K562 (cell line): ENCODE measurements at regions not wholly inside any gene's neighbourhood (a gene's known extent, or its start where the extent isn't known, plus 50 kb on each side); places are given as distances from the start of the nearest gene placed in this dataset.

Experiments used
- ATAC-seq: fragments of 200-7000 bp; cut with Tn5 transposase; 3 replicates; pipeline ENCODE4 v1.9.1; 2020; ENCODE audit warnings: moderate library complexity
- BruUV-seq: library from RNA; stranded (reverse); fragments of 400-500 nt; replicated peaks from 2 replicates; lab custom pipeline; 2021; lab: Mats Ljungman, UMichigan
- CTCF ChIA-PET: fragments of 300-600 bp; formaldehyde crosslinking; extraction: SDS; loops from one replicate; lab custom pipeline; 2021; ENCODE audit warnings: low intra/inter-chr PET ratio; lab: Yijun Ruan, JAX
- POLR2A ChIA-PET: fragments of 300-600, 350-650 bp; sonication (Branson Sonifier 250); formaldehyde crosslinking; extraction: SDS; loops from one replicate; lab custom pipeline; 2021; ENCODE audit warnings: antibody characterized with exemption, inconsistent platforms; lab: Yijun Ruan, JAX
- DNase-seq, 4 experiments: peaks; one replicate each; pipeline versions ENCODE4 v3.0.0 to v3.0.0-alpha.2; 2011 to 2018; ENCODE audit warnings: low spot score in 3 of 4, mixed read lengths in 3 of 4; ENCODE audit errors: extremely low read depth in 1 of 4
- FAIRE-seq: peaks from 2 replicates; lab custom pipeline; 2011; peaks lifted over from hg19 to GRCh38; lab: Jason Lieb, UNC
- H2AFZ ChIP-seq: 2 replicates; pipeline ENCODE4 v1.6.0; 2011; ENCODE audit warnings: low read depth, low read length, control low read depth, inconsistent platforms
- H3K27ac ChIP-seq: fragments of 200-600 bp; 3 replicates; pipeline ENCODE4 v1.8.0; 2011; ENCODE audit warnings: low read depth, mild to moderate bottlenecking, control low read depth, inconsistent platforms, low read length, moderate library complexity, mixed read lengths; ENCODE audit errors: extremely low read depth
- H3K27me3 ChIP-seq, 2 experiments: fragments of 300-600 bp in 1 of 2; 2 replicates in 1 of 2; 3 replicates in 1 of 2; pipeline versions ENCODE4 v1.6.0 to v1.8.0; 2011; ENCODE audit warnings: inconsistent platforms in 2 of 2, low read length in 2 of 2, mild to moderate bottlenecking in 1 of 2, mixed read lengths in 1 of 2, moderate library complexity in 1 of 2; ENCODE audit not compliant: control insufficient read depth in 2 of 2, insufficient read depth in 2 of 2
- H3K36me3 ChIP-seq: fragments of 300-600 bp; 3 replicates; pipeline ENCODE4 v1.8.0; 2011; ENCODE audit warnings: mild to moderate bottlenecking, low read length, inconsistent platforms; ENCODE audit not compliant: control insufficient read depth, insufficient read depth
- H3K4me1 ChIP-seq, 2 experiments: fragments of 200-600 bp in 1 of 2; replicated peaks in 1 of 2; 2 replicates in 1 of 2; 3 replicates in 1 of 2; pipeline versions ENCODE4 v1.5.1 to v1.8.0; 2011; ENCODE audit warnings: inconsistent platforms in 2 of 2, low read length in 2 of 2, mild to moderate bottlenecking in 1 of 2, mixed read lengths in 1 of 2, moderate library complexity in 1 of 2; ENCODE audit not compliant: control insufficient read depth in 2 of 2, insufficient read depth in 2 of 2
- H3K4me2 ChIP-seq: 2 replicates; pipeline ENCODE4 v1.6.1; 2011; ENCODE audit warnings: low read length, control low read depth, inconsistent platforms, mixed read lengths; ENCODE audit not compliant: insufficient read depth
- H3K4me3 ChIP-seq: fragments of 200-600 bp; sonication (generic), shearing (Covaris generic); 2 replicates; pipeline ENCODE4 v1.5.1; 2016; ENCODE audit warnings: control low read depth, inconsistent platforms
- H3K79me2 ChIP-seq: fragments of 200-600 bp; 3 replicates; pipeline ENCODE4 v1.8.0; 2011; ENCODE audit warnings: low read length, inconsistent platforms; ENCODE audit not compliant: control insufficient read depth, insufficient read depth
- H3K9ac ChIP-seq, 2 experiments: 2 replicates each; pipeline versions ENCODE4 v1.6.0 to v1.6.1; 2011; ENCODE audit warnings: low read depth in 2 of 2, low read length in 2 of 2, control low read depth in 1 of 2, inconsistent platforms in 1 of 2, mild to moderate bottlenecking in 1 of 2, mixed read lengths in 1 of 2; ENCODE audit not compliant: insufficient read depth in 1 of 2
- H3K9me1 ChIP-seq: one replicate; pipeline ENCODE4 v1.6.0; 2011; ENCODE audit warnings: inconsistent platforms, mild to moderate bottlenecking, low read length, moderate library complexity; ENCODE audit not compliant: control insufficient read depth, insufficient read depth
- H3K9me3 ChIP-seq: replicated peaks from 2 replicates; pipeline ENCODE4 v1.5.1; 2011; ENCODE audit warnings: low read depth, low read length, inconsistent platforms; ENCODE audit not compliant: control insufficient read depth, insufficient read depth
- H4K20me1 ChIP-seq: replicated peaks from 2 replicates; pipeline ENCODE4 v1.6.1; 2011; ENCODE audit warnings: low read length, inconsistent platforms, mixed read lengths; ENCODE audit not compliant: control insufficient read depth, insufficient read depth
- CREB5 ChIP-seq: fragments of 250-450 bp; sonication (Bioruptor Pico); IDR thresholded peaks from 2 replicates; pipeline ENCODE4 v1.5.0; 2020; ENCODE audit warnings: mild to moderate bottlenecking
- CSDE1 ChIP-seq, 2 experiments: fragments of 450-650 bp; IDR thresholded peaks; 2 replicates each; pipeline ENCODE4 v1.6.1; 2016; ENCODE audit warnings: mild to moderate bottlenecking in 1 of 2
- E2F8 ChIP-seq: fragments of 450-650 bp; IDR thresholded peaks from 2 replicates; pipeline ENCODE4 v1.7.1; 2018; ENCODE audit warnings: mild to moderate bottlenecking, low read depth; ENCODE audit not compliant: partially characterized antibody
- ESRRA ChIP-seq: fragments of 450-650 bp; IDR thresholded peaks from 2 replicates; pipeline ENCODE4 v1.6.1; 2014; ENCODE audit warnings: low read depth, mild to moderate bottlenecking, moderate library complexity, borderline replicate concordance
- HMG20B ChIP-seq: fragments of 250-450 bp; sonication (Bioruptor Pico); IDR thresholded peaks from 2 replicates; pipeline ENCODE4 v1.5.0; 2021; ENCODE audit warnings: mild to moderate bottlenecking
- IFI16 ChIP-seq: fragments of 250-450 bp; sonication (Bioruptor Pico); IDR thresholded peaks from 2 replicates; pipeline ENCODE4 v2.1.2; 2022; ENCODE audit warnings: mild to moderate bottlenecking, inconsistent platforms
- LCOR ChIP-seq: sonication (generic); formaldehyde crosslinking; IDR thresholded peaks from 2 replicates; pipeline ENCODE4 v1.8.0; 2022; ENCODE audit warnings: mild to moderate bottlenecking, missing genetic modification reagents
- NONO ChIP-seq, 2 experiments: fragments of 200-400 bp in 1 of 2; fragments of 450-650 bp in 1 of 2; formaldehyde crosslinking in 1 of 2; IDR thresholded peaks; 2 replicates each; pipeline ENCODE4 v1.6.1; 2017; ENCODE audit warnings: low read depth in 2 of 2, mild to moderate bottlenecking in 2 of 2, moderate library complexity in 2 of 2, low read length in 1 of 2
- SRSF1 ChIP-seq: fragments of 200-400 bp; formaldehyde crosslinking; IDR thresholded peaks from 2 replicates; pipeline ENCODE4 v1.6.1; 2017; ENCODE audit warnings: mild to moderate bottlenecking, low read depth, low read length, moderate library complexity
- THRB ChIP-seq: fragments of 450-650 bp; formaldehyde crosslinking; conservative IDR thresholded peaks from 2 replicates; pipeline ENCODE4 v1.4.0; 2022; ENCODE audit warnings: mild to moderate bottlenecking, missing genetic modification characterization
- ZNF23 ChIP-seq: fragments of 250-450 bp; sonication (Bioruptor Pico); IDR thresholded peaks from 2 replicates; pipeline ENCODE4 v1.4.0; 2020; ENCODE audit warnings: mild to moderate bottlenecking
- ZNF655 ChIP-seq: fragments of 250-450 bp; sonication (Bioruptor Pico); IDR thresholded peaks from 2 replicates; pipeline ENCODE4 v1.5.0; 2021
- in situ Hi-C: fragments of 300-500 bp; cut with MboI; formaldehyde crosslinking; loops from 4 replicates; pipeline ENCODE4 v1.15.0; 2018; ENCODE audit warnings: inconsistent platforms, mixed read lengths
- intact Hi-C: fragments of 100-400 bp; cut with micrococcal nuclease; formaldehyde crosslinking; loops from 2 replicates; pipeline ENCODE4 v1.14.2; 2022
- TF ChIP-seq, protein P1 (sequence below): fragments of 450-650 bp; IDR thresholded peaks from 2 replicates; pipeline ENCODE4 v1.6.1; 2018; ENCODE audit not compliant: partially characterized antibody

DNA sequence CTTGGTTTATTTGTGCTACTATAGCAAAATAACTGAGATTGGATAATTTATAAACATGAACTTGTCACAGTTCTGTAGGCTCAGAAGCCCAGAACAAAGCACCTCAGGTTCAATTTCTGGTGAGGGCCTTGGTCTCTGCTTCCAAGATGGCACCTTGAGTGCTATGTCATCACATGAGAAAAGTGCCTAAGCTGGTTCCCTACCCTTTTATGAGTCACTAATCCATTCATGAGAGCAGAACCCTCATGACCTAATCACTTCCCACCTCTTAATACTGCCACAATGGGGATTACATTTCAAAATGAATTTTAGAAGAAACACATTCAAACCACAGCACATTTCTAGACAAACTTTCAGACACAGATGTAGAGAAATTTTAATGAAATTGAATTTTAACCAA, 98.2 kb upstream of the PRSS3 start:
- H3K4me1 ChIP-seq: no peaks in the 10 kb centered on the region
- no peak overlapping the region for H2AFZ ChIP-seq
- ATAC-seq (no peak), DNase-seq (no peak), FAIRE-seq (no peak)
- in situ Hi-C loops: no loop called here
- no peak overlapping the region for H3K4me2 ChIP-seq
- no peak overlapping the region for H3K9ac ChIP-seq
- H3K27me3 ChIP-seq: no peaks in the 10 kb centered on the region
- H4K20me1 ChIP-seq: no peaks in the 10 kb centered on the region
- H3K27ac ChIP-seq: no peak overlapping the region
- ChIA-PET POLR2A (no interaction called here), CTCF (no interaction called here)
- no peaks in the 10 kb centered on the region for H3K79me2 ChIP-seq
- no peaks in the 10 kb centered on the region for H3K9me1 ChIP-seq
- H3K4me3 ChIP-seq: no peak overlapping the region
- H3K36me3 ChIP-seq: no peaks in the 10 kb centered on the region
- intact Hi-C loops: no loop called here
- no peaks in the 10 kb centered on the region for H3K9me3 ChIP-seq
- no TSS peak for BruUV-seq
- TF ChIP-seq HMG20B (CRISPR knock-in tag) (no peak), NONO (IDR thresholded peaks at IDR 0.05; ENCODE audit: low read depth in 2 of 2, low read length in 1 of 2) (no peak), SRSF1 (no peak), CSDE1 (IDR thresholded peaks at IDR 0.05) (no peak), ZNF655 (CRISPR knock-in tag) (no peak), ZNF23 (no peak), LCOR (no peak), THRB (no peak), CREB5 (CRISPR knock-in tag) (no peak), E2F8 (no peak), ESRRA (no peak), IFI16 (CRISPR knock-in tag) (no peak)
- TF ChIP-seq, protein P1, sequence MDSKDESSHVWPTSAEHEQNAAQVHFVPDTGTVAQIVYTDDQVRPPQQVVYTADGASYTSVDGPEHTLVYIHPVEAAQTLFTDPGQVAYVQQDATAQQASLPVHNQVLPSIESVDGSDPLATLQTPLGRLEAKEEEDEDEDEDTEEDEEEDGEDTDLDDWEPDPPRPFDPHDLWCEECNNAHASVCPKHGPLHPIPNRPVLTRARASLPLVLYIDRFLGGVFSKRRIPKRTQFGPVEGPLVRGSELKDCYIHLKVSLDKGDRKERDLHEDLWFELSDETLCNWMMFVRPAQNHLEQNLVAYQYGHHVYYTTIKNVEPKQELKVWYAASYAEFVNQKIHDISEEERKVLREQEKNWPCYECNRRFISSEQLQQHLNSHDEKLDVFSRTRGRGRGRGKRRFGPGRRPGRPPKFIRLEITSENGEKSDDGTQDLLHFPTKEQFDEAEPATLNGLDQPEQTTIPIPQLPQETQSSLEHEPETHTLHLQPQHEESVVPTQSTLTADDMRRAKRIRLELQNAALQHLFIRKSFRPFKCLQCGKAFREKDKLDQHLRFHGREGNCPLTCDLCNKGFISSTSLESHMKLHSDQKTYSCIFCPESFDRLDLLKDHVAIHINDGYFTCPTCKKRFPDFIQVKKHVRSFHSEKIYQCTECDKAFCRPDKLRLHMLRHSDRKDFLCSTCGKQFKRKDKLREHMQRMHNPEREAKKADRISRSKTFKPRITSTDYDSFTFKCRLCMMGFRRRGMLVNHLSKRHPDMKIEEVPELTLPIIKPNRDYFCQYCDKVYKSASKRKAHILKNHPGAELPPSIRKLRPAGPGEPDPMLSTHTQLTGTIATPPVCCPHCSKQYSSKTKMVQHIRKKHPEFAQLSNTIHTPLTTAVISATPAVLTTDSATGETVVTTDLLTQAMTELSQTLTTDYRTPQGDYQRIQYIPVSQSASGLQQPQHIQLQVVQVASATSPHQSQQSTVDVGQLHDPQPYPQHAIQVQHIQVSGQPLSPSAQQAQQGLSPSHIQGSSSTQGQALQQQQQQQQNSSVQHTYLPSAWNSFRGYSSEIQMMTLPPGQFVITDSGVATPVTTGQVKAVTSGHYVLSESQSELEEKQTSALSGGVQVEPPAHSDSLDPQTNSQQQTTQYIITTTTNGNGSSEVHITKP: no peak
